ENCODE measurements at regions not wholly inside any gene's neighbourhood (a gene's known extent, or its start where the extent isn't known, plus 50 kb on each side); places are given as distances from the start of the nearest gene placed in this dataset.

DNA sequence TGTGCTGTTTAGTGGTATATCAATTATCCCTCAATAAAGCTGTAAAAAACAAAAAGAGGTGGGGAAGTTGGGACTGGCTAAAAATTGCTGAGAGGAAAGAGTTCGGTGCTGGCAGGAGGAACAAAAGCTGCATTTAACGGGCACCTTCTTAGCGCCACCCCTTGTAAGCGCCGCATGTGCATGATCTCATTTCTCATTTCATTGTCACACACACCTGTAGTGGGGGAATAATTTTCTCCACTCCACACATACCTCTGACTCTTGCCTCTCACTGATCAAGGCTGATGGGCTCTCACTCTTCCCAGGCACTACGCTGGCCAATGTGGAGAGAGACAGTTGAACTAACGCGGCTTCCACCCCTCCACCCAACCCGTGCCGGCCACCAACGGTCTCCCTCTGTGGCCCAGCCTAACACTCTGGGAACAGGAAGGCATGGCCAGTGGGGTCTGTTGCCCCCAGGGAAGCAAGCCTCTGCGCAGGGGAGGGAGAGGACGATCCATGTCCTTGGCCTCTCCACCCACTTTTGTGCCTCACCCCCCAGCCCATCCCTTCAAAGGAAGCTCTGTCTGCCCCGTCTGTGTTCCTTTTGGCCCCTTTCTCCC is 186.7 kb upstream of the SYT13 start:
- no peak for DNase-seq

DNA sequence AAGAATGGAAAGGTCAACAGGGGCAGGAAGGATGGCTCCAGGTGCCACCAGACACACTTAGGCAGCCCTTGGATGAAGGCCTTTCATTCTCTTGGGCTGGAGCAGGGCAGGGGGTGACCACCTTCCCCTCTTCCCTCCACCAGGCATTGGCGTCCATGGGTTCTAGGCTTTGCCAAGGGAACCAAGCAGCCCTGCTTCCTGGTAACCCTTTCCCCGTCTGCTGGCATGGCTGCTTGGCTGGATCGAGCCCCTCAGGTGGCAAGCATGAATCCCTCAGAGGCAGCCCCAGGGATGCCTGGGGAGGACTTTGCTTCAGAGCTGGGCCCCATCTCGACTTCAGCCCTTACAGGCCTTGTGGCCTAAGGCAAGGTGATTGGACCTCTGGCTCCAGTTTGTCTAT is 185.1 kb upstream of the SYT13 start:
- DNase-seq, result no peak

- no peak for DNase-seq
These were observed 184.6 kb upstream of the SYT13 start for GRCh38 chr11:45470794-45471167.

- DNase-seq, result no peak
These were observed 184.1 kb upstream of the SYT13 start for GRCh38 chr11:45470151-45470793.

DNA sequence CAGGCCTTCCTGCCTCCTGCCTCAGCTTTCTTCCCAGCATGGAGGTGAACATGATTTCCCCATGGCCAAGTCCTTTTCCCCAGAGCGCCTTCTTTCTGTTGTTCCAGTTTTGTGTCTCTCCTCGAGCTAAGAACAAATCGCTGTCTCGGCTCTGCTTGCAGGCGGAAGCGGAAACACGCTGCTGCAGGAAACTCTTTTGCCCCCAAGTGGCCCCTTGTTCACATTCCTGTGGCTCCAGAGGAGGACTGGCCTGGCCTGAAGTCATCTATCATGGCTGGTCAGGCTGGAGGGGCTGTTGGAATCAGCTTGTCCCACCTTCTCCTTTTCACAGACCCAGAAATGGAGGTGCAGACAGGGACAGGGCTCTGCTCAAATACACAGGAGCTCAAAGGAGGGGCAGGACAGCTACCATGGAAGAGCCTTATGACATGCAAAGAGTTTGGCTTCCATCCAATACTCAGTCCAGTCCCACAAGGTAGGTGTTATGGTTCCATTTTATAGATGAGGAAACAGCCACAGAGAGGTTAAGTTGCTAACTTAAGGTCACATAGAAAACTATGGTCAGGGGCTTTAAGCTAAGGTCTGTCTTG is 182.2 kb upstream of the SYT13 start:
- no peak for DNase-seq

- no peak for DNase-seq
These were observed 177.4 kb upstream of the SYT13 start for GRCh38 chr11:45463541-45463940.

- DNase-seq, result no peak
These were observed 175.4 kb upstream of the SYT13 start for GRCh38 chr11:45461514-45461913.

- DNase-seq, result no peak
These were observed 173.3 kb upstream of the SYT13 start for GRCh38 chr11:45459491-45459890.

GRCh38 chr11:45458269-45458668 is 172.1 kb upstream of the SYT13 start:
- no peak for DNase-seq

DNA sequence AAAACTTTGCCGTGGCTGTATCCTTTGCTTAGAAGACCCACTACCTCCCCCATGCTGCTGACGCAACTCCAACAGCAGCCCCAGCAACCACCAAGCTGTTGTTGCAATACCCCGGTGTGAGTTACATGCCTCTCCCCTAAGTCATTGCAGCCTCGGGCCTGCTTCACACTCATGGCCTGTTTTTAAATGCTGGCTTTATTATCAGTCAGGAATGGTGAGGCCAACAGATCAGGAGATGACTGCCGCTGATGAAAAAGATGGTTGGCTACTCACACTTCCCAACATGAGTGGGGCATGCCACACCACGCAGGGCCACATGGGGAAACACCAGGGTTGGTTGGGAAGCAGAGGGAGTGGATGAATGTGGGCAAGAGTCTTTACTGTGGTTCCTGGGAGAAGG is 171.5 kb upstream of the SYT13 start:
- no peak for DNase-seq

DNA sequence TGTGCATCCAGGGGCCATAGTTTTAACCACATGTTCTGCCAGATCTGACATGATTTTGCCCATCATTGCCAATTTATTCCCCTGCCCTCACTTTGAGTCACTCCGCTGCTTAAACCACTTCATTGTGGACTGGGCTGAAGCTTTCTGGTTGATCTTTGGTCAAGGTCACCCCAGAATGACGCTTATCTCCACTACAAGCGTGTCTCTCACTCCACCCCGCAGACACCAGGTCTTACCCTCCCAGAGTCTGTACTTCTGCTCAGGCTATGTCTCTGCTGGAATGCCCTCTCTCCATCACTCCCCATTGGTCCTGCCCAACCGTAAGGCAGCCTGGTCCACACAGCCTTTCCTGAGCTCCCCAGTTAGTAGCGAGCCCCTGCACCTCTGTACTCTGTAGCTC is 170.5 kb upstream of the SYT13 start:
- DNase-seq, result no peak

GRCh38 chr11:45455536-45455935 is 169.4 kb upstream of the SYT13 start:
- DNase-seq, result no peak

GRCh38 chr11:45454917-45455401 is 168.8 kb upstream of the SYT13 start:
- DNase-seq, result no peak

- DNase-seq, result no peak
These were observed 167.6 kb upstream of the SYT13 start for GRCh38 chr11:45453721-45454120.

- no peak for DNase-seq
These were observed 165.8 kb upstream of the SYT13 start for GRCh38 chr11:45451766-45452440.

GRCh38 chr11:45450189-45450588 is 164.0 kb upstream of the SYT13 start:
- DNase-seq, result no peak

DNA sequence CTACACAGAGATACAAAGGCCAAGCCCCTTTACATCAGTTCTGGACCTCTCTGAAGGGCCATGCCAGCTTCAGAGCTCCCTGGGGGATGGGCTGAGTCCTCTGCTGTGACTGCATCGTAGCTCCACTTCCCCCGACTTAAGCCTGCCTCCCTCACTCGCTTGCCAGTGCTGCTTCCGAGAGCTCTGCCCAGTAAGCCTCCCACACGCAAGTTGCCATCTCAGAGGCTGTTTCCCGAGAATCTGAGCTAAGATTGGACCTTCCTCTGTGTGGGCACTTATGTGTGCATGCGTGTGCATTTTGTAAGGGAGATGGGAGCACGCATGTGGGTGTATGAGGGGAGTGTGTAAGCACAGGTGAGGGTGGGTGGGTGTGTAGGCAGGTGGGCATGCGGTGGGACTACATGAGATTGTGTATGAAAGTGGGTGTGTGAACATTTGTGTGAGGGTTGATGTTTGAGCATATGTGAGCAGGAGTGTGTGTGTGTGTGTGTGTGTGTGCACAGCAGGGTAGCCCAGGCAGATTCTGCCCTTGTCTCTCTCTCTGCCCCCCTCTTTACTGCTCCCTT is 163.0 kb upstream of the SYT13 start:
- no peak for DNase-seq

DNA sequence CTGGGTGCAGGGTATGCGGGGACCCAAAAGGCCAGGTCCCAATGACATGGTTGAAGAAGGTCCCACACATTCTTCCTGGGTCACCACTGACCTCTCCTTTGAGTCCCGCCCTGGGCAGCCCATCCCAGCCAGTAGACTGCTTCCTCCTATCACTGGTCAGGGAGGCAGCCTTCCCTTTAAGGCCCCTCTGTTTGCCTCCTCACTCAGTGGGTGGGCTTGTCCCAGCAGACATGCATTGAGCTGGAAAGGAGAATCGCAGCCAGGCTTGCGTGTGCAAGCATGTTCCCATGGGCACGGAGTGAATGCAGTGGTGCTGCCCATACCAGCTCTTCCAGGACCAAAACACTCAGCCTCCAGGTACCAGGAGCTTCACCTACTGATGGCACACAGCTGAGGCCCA is 162.4 kb upstream of the SYT13 start:
- DNase-seq, result no peak

GRCh38 chr11:45446998-45447397 is 160.9 kb upstream of the SYT13 start:
- DNase-seq, result no peak

DNA sequence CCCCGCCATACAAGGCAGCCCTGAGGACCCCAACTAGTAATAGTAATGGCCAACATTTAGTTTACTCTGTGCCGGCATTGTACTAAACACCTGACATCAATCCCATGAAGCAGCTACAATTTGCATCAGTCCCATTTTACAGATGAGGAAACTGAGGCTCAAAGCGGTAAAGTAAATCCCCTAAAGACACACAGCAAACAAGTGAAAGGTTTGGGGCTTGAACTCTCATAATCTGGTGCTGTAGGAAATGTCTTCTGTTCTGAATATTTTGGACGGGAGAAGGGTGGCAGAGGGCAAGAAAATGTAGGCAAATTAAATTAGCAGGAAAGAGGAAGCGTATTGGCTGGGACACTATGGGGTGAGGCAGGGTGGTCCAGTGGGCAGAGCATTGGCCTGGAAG is 160.3 kb upstream of the SYT13 start:
- no peak for DNase-seq

DNA sequence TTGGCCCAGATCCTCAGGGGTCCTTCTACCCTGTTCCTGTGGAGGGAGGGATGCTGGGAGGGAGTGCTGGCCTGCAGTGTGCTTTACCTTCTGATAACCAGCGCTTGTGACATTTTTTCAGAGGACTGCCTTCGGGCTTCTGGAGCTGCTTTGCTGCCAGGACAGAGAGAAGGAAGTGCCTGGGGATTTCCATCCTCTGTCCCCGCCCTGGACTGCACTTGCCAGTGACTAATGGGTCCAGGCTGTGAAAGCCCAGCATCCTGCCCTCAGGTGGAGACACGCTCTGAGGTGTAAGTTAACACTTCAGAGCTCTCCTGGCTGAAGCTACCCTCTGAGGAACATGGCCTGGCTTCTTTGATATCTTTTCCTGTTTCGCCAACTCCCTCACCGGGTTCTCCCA is 158.7 kb upstream of the SYT13 start:
- no peak for DNase-seq

- no peak for DNase-seq
These were observed 154.0 kb upstream of the SYT13 start for GRCh38 chr11:45440111-45440510.

DNA sequence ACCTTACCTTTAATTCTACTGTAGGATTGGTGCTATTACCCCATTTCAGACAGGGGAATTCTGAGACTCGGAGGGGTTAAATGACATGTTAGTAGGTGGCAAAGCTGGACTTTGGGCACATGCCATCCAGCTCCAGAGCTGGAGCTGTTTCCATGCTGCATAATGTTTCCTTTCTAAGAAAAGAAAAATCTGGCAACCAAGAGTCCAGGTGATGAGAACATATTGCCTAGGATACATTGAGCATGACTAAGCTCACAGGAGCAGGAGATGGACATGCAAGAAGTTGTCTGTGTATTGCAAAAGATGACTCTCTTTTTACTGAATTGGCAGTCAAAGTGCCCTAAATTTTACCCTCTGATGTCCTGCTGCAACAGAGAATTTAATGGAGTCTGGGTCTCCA is 150.8 kb upstream of the SYT13 start:
- DNase-seq, result no peak

GRCh38 chr11:45436118-45436517 is 150.0 kb upstream of the SYT13 start:
- DNase-seq, result no peak

Measured in activated CD8-positive, alpha-beta memory T cell treated with anti-CD3 and anti-CD28 coated beads, Interleukin-2, amount 50 U/mL, for 4 hours (primary cell).